ENCODE measurements at regions not wholly inside any gene's neighbourhood (a gene's known extent, or its start where the extent isn't known, plus 50 kb on each side); places are given as distances from the start of the nearest gene placed in this dataset.

DNA sequence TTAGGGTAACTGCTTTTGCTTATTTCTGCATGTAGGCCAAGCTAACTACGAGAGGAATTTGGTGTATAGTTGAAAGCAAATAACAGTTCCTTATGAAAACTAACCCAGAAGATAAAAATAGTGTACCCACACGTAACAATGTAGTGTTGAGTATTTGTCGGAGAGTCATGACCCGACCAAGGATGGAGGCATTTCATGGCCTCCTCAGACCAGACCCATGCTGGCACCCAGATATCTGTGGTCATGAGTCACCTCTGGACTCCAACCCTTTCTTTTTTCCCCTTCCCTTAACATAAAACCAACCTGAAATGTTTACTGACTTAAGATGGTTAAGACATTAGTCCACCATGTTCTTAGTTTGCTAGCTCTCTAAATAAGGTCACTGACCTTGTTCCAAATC lies 318.7 kb downstream of the NOL4 start:
- TF ChIP-seq, protein P1, sequence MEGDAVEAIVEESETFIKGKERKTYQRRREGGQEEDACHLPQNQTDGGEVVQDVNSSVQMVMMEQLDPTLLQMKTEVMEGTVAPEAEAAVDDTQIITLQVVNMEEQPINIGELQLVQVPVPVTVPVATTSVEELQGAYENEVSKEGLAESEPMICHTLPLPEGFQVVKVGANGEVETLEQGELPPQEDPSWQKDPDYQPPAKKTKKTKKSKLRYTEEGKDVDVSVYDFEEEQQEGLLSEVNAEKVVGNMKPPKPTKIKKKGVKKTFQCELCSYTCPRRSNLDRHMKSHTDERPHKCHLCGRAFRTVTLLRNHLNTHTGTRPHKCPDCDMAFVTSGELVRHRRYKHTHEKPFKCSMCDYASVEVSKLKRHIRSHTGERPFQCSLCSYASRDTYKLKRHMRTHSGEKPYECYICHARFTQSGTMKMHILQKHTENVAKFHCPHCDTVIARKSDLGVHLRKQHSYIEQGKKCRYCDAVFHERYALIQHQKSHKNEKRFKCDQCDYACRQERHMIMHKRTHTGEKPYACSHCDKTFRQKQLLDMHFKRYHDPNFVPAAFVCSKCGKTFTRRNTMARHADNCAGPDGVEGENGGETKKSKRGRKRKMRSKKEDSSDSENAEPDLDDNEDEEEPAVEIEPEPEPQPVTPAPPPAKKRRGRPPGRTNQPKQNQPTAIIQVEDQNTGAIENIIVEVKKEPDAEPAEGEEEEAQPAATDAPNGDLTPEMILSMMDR (IDR thresholded peaks at IDR 0.05), result no peak
- TF ChIP-seq EZH2phosphoT487 (IDR thresholded peaks at IDR 0.05; ENCODE audit: borderline replicate concordance, low read depth) (no peak), POLR2AphosphoS5 (IDR thresholded peaks at IDR 0.05; ENCODE audit: low read depth, low read length) (no peak), YY1 (IDR thresholded peaks at IDR 0.05; ENCODE audit: low read depth) (no peak), EP300 (IDR thresholded peaks at IDR 0.05; ENCODE audit: borderline replicate concordance in 1 of 2, low read depth in 1 of 2, low read length in 1 of 2) (no peak), SMC3 (IDR thresholded peaks at IDR 0.05; ENCODE audit: low read depth, low read length) (no peak), TAF1 (IDR thresholded peaks at IDR 0.05; ENCODE audit: borderline replicate concordance, low read depth, low read length) (no peak), RAD21 (IDR thresholded peaks at IDR 0.05; ENCODE audit: low read length) (no peak), FOSL2 (IDR thresholded peaks at IDR 0.05; ENCODE audit: borderline replicate concordance, low read depth) (no peak), RFX5 (IDR thresholded peaks at IDR 0.05; ENCODE audit: low read length) (no peak), SIN3A (IDR thresholded peaks at IDR 0.05; ENCODE audit: borderline replicate concordance, low read depth, low read length) (no peak)
- TF ChIP-seq, protein P2, sequence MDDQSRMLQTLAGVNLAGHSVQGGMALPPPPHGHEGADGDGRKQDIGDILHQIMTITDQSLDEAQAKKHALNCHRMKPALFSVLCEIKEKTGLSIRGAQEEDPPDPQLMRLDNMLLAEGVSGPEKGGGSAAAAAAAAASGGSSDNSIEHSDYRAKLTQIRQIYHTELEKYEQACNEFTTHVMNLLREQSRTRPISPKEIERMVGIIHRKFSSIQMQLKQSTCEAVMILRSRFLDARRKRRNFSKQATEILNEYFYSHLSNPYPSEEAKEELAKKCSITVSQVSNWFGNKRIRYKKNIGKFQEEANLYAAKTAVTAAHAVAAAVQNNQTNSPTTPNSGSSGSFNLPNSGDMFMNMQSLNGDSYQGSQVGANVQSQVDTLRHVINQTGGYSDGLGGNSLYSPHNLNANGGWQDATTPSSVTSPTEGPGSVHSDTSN (IDR thresholded peaks at IDR 0.05), result no peak
- TF ChIP-seq, protein P3, sequence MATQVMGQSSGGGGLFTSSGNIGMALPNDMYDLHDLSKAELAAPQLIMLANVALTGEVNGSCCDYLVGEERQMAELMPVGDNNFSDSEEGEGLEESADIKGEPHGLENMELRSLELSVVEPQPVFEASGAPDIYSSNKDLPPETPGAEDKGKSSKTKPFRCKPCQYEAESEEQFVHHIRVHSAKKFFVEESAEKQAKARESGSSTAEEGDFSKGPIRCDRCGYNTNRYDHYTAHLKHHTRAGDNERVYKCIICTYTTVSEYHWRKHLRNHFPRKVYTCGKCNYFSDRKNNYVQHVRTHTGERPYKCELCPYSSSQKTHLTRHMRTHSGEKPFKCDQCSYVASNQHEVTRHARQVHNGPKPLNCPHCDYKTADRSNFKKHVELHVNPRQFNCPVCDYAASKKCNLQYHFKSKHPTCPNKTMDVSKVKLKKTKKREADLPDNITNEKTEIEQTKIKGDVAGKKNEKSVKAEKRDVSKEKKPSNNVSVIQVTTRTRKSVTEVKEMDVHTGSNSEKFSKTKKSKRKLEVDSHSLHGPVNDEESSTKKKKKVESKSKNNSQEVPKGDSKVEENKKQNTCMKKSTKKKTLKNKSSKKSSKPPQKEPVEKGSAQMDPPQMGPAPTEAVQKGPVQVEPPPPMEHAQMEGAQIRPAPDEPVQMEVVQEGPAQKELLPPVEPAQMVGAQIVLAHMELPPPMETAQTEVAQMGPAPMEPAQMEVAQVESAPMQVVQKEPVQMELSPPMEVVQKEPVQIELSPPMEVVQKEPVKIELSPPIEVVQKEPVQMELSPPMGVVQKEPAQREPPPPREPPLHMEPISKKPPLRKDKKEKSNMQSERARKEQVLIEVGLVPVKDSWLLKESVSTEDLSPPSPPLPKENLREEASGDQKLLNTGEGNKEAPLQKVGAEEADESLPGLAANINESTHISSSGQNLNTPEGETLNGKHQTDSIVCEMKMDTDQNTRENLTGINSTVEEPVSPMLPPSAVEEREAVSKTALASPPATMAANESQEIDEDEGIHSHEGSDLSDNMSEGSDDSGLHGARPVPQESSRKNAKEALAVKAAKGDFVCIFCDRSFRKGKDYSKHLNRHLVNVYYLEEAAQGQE (IDR thresholded peaks at IDR 0.05; ENCODE audit: low read depth, low read length), result no peak

Data from SK-N-SH (cell line).